Right ventricle myocardium inferior (tissue), 1 donor: ENCODE measurements at regions not wholly inside any gene's neighbourhood (a gene's known extent, or its start where the extent isn't known, plus 50 kb on each side); places are given as distances from the start of the nearest gene placed in this dataset.
"Not testable (repeated sequence)": the region's sequence is repeated elsewhere in the genome, so short reads cannot be mapped to it uniquely, and the experiment has no call there.

Source experiments
- ATAC-seq: fragments of 200-7000 bp; cut with Tn5 transposase; one replicate; pipeline ENCODE4 v1.9.1; 2020; ENCODE audit warnings: mild to moderate bottlenecking, moderate library complexity
- DNase-seq: peaks from one replicate; pipeline ENCODE4 v3.0.0; 2021; ENCODE audit errors: missing footprints
- intact Hi-C: fragments of 100-400 bp; cut with DNase I; formaldehyde crosslinking; loops from one replicate; pipeline ENCODE4 v1.11.0; 2022
- donor health status: DM: no; HTN: yes; CAD: no; lungs with severe emphysema.

GRCh38 chr5:154654486-154655371, 100.4 kb upstream of the LARP1 start:
- DNase-seq, result no peak
- intact Hi-C loops, result loop anchor here (5.0 kb wide), 2 partner anchors 103 to 203 kb away; partner anchors contain the start of genes CNOT8 and LARP1
- ATAC-seq, result no peak

- intact Hi-C loops, result loop anchor here (5.0 kb wide), 2 partner anchors 103 to 203 kb away; partner anchors contain the start of genes CNOT8 and LARP1
- ATAC-seq, result no peak
- no peak for DNase-seq
Observed at GRCh38 chr5:154653764-154654485, 101.3 kb upstream of the LARP1 start.

GRCh38 chr5:154653418-154653763, 101.8 kb upstream of the LARP1 start:
- DNase-seq (no peak), ATAC-seq (no peak)
- intact Hi-C loops, result loop anchor here (5.0 kb wide), 2 partner anchors 104 to 204 kb away; partner anchors contain the start of genes CNOT8 and LARP1

GRCh38 chr5:154652746-154653417, 102.3 kb upstream of the LARP1 start:
- DNase-seq, result no peak
- intact Hi-C loops, result loop anchor here (5.0 kb wide), 2 partner anchors 104 to 204 kb away; partner anchors contain the start of genes CNOT8 and LARP1

GRCh38 chr5:154651795-154652194, 103.4 kb upstream of the LARP1 start:
- not testable (repeated sequence) for DNase-seq, ATAC-seq
- intact Hi-C loops, result loop anchor here (5.0 kb wide), 2 partner anchors 106 to 206 kb away; partner anchors contain the start of genes CNOT8 and LARP1

More at GRCh38 chr5:154652746-154653417, 102.3 kb upstream of the LARP1 start:
- no peak for ATAC-seq

GRCh38 chr5:154648706-154649105, 106.5 kb upstream of the LARP1 start:
- intact Hi-C loops, result no loop called here
- no peak for DNase-seq
- no peak for ATAC-seq

GRCh38 chr5:154648229-154648628, 106.9 kb upstream of the LARP1 start:
- no peak for DNase-seq
- intact Hi-C loops, result no loop called here
- ATAC-seq, result no peak

GRCh38 chr5:154647761-154648145, 107.4 kb upstream of the LARP1 start:
- DNase-seq (no peak), ATAC-seq (no peak)
- intact Hi-C loops, result no loop called here

- DNase-seq (no peak), ATAC-seq (peak; percentile 74)
- intact Hi-C loops, result no loop called here
Observed at GRCh38 chr5:154647114-154647760, 107.9 kb upstream of the LARP1 start.

GRCh38 chr5:154646745-154647113, 108.4 kb upstream of the LARP1 start:
- intact Hi-C loops, result no loop called here
- ATAC-seq, result peak; percentile 3
- DNase-seq, result no peak

- intact Hi-C loops, result no loop called here
- DNase-seq (no peak), ATAC-seq (no peak)
Observed at GRCh38 chr5:154644745-154645411, 110.3 kb upstream of the LARP1 start.

GRCh38 chr5:154642499-154643245, 112.5 kb upstream of the LARP1 start:
- intact Hi-C loops, result no loop called here
- peak; percentile 87 for ATAC-seq
- no peak for DNase-seq

GRCh38 chr5:154640213-154640831, 114.9 kb upstream of the LARP1 start:
- intact Hi-C loops, ATAC-seq, DNase-seq: not testable (repeated sequence)

- intact Hi-C loops, ATAC-seq: not testable (repeated sequence)
Observed at GRCh38 chr5:154636786-154637185, 118.4 kb upstream of the LARP1 start.

GRCh38 chr5:154636271-154636670, 118.9 kb upstream of the LARP1 start:
- ATAC-seq, result not testable (repeated sequence)

More at GRCh38 chr5:154636786-154637185, 118.4 kb upstream of the LARP1 start:
- not testable (repeated sequence) for DNase-seq

GRCh38 chr5:154633744-154634143, 121.4 kb upstream of the LARP1 start:
- ATAC-seq, intact Hi-C loops, DNase-seq: not testable (repeated sequence)

More at GRCh38 chr5:154636271-154636670, 118.9 kb upstream of the LARP1 start:
- intact Hi-C loops, DNase-seq: not testable (repeated sequence)

GRCh38 chr5:154631141-154631540, 124.0 kb upstream of the LARP1 start:
- no peak for ATAC-seq
- DNase-seq, result no peak
- intact Hi-C loops, result no loop called here
